Mononuclear cell (primary cell): ENCODE measurements at regions not wholly inside any gene's neighbourhood (a gene's known extent, or its start where the extent isn't known, plus 50 kb on each side); places are given as distances from the start of the nearest gene placed in this dataset.

Experiments used
- H3K27me3 ChIP-seq: 2 replicates; pipeline ENCODE4 v1.6.0; 2011; ENCODE audit warnings: low read length, control low read depth; ENCODE audit not compliant: insufficient read depth
- H3K4me1 ChIP-seq: 2 replicates; pipeline ENCODE4 v1.5.1; 2011; ENCODE audit warnings: mild to moderate bottlenecking, low read length, control low read depth; ENCODE audit not compliant: insufficient read depth
- H3K4me3 ChIP-seq: 2 replicates; pipeline ENCODE4 v1.5.1; 2011; ENCODE audit warnings: mild to moderate bottlenecking, low read length, moderate library complexity
- H3K9me3 ChIP-seq: 2 replicates; pipeline ENCODE4 v1.5.1; 2011; ENCODE audit warnings: low read depth, mild to moderate bottlenecking, control low read depth, low read length

GRCh38 chr14:22458737-22459136 is 130.3 kb downstream of the DAD1 start:
- Histone ChIP-seq H3K9me3 (no peaks in the 10 kb centered on the region), H3K4me1 (peaks cover 28% of the 10 kb centered on the region), H3K27me3 (no peaks in the 10 kb centered on the region), H3K4me3 (peak overlapping the region; percentile 5)

- Histone ChIP-seq H3K4me3 (no peak overlapping the region), H3K4me1 (peaks cover 26% of the 10 kb centered on the region), H3K27me3 (no peaks in the 10 kb centered on the region), H3K9me3 (no peaks in the 10 kb centered on the region)
Measured at GRCh38 chr14:22456998-22457594, 131.9 kb downstream of the DAD1 start.

- H3K27me3 ChIP-seq = no peaks in the 10 kb centered on the region
- H3K4me3 ChIP-seq = no peak overlapping the region
- no peaks in the 10 kb centered on the region for H3K9me3 ChIP-seq
- peaks cover 26% of the 10 kb centered on the region for H3K4me1 ChIP-seq
Measured at GRCh38 chr14:22456421-22456820, 132.6 kb downstream of the DAD1 start.

- Histone ChIP-seq H3K27me3 (no peaks in the 10 kb centered on the region), H3K4me1 (peaks cover 30% of the 10 kb centered on the region), H3K9me3 (no peaks in the 10 kb centered on the region), H3K4me3 (peak overlapping the region; percentile 40)
Measured at GRCh38 chr14:22452330-22452729, 136.7 kb downstream of the DAD1 start.

- Histone ChIP-seq H3K27me3 (no peaks in the 10 kb centered on the region), H3K9me3 (no peaks in the 10 kb centered on the region), H3K4me3 (peak overlapping the region; percentile 40), H3K4me1 (peaks cover 21% of the 10 kb centered on the region)
Measured at GRCh38 chr14:22450266-22450665, 138.8 kb downstream of the DAD1 start.

- peak overlapping the region; percentile 40 for H3K4me3 ChIP-seq
- no peaks in the 10 kb centered on the region for H3K9me3 ChIP-seq
- no peaks in the 10 kb centered on the region for H3K27me3 ChIP-seq
- peaks cover 21% of the 10 kb centered on the region for H3K4me1 ChIP-seq
Measured at GRCh38 chr14:22449600-22449905, 139.5 kb downstream of the DAD1 start.

GRCh38 chr14:22448905-22449599 is 140.0 kb downstream of the DAD1 start:
- no peaks in the 10 kb centered on the region for H3K27me3 ChIP-seq
- H3K9me3 ChIP-seq = no peaks in the 10 kb centered on the region
- H3K4me1 ChIP-seq = peaks cover 21% of the 10 kb centered on the region
- peak overlapping the region; percentile 40 for H3K4me3 ChIP-seq

- Histone ChIP-seq H3K4me1 (peaks cover 21% of the 10 kb centered on the region), H3K27me3 (no peaks in the 10 kb centered on the region), H3K9me3 (no peaks in the 10 kb centered on the region), H3K4me3 (no peak overlapping the region)
Measured at GRCh38 chr14:22448035-22448904, 140.8 kb downstream of the DAD1 start.

- Histone ChIP-seq H3K9me3 (no peaks in the 10 kb centered on the region), H3K4me3 (no peak overlapping the region), H3K4me1 (peaks cover 9% of the 10 kb centered on the region), H3K27me3 (no peaks in the 10 kb centered on the region)
Measured at GRCh38 chr14:22438742-22439141, 150.3 kb downstream of the DAD1 start.

GRCh38 chr14:22434901-22435550 is 154.0 kb downstream of the DAD1 start:
- Histone ChIP-seq H3K27me3 (no peaks in the 10 kb centered on the region), H3K9me3 (no peaks in the 10 kb centered on the region), H3K4me3 (no peak overlapping the region), H3K4me1 (peaks cover 35% of the 10 kb centered on the region)

- Histone ChIP-seq H3K4me3 (no peak overlapping the region), H3K4me1 (peaks cover 45% of the 10 kb centered on the region), H3K27me3 (no peaks in the 10 kb centered on the region), H3K9me3 (no peaks in the 10 kb centered on the region)
Measured at GRCh38 chr14:22434030-22434429, 155.0 kb downstream of the DAD1 start.

- H3K27me3 ChIP-seq = no peaks in the 10 kb centered on the region
- H3K4me1 ChIP-seq = peaks cover 53% of the 10 kb centered on the region
- H3K9me3 ChIP-seq = no peaks in the 10 kb centered on the region
- H3K4me3 ChIP-seq = no peak overlapping the region
Measured at GRCh38 chr14:22433069-22433468, 156.0 kb downstream of the DAD1 start.

GRCh38 chr14:22432348-22432976 is 156.6 kb downstream of the DAD1 start:
- no peak overlapping the region for H3K4me3 ChIP-seq
- H3K4me1 ChIP-seq = peaks cover 59% of the 10 kb centered on the region
- H3K27me3 ChIP-seq = no peaks in the 10 kb centered on the region
- H3K9me3 ChIP-seq = no peaks in the 10 kb centered on the region

GRCh38 chr14:22429546-22430294 is 159.3 kb downstream of the DAD1 start:
- no peak overlapping the region for H3K4me3 ChIP-seq
- no peaks in the 10 kb centered on the region for H3K9me3 ChIP-seq
- peaks cover 64% of the 10 kb centered on the region for H3K4me1 ChIP-seq

More at GRCh38 chr14:22429546-22430294, 159.3 kb downstream of the DAD1 start:
- no peaks in the 10 kb centered on the region for H3K27me3 ChIP-seq
